ENCODE measurements at regions not wholly inside any gene's neighbourhood (a gene's known extent, or its start where the extent isn't known, plus 50 kb on each side); places are given as distances from the start of the nearest gene placed in this dataset.

GRCh38 chr13:66117563-66117962 lies 1112.6 kb downstream of the PCDH9 start:
- TF ChIP-seq CTCF (IDR thresholded peaks at IDR 0.05; ENCODE audit: low read depth, low read length) (no peak), EZH2phosphoT487 (IDR thresholded peaks at IDR 0.05; ENCODE audit: low read depth) (no peak)
